ENCODE measurements at regions not wholly inside any gene's neighbourhood (a gene's known extent, or its start where the extent isn't known, plus 50 kb on each side); places are given as distances from the start of the nearest gene placed in this dataset.

- no peak for TF ChIP-seq CTCF (IDR thresholded peaks at IDR 0.05)
- no peak for TF ChIP-seq POLR2A (IDR thresholded peaks at IDR 0.05)
- no peak for TF ChIP-seq POLR2AphosphoS5 (IDR thresholded peaks at IDR 0.05; ENCODE audit: insufficient read depth in 1 of 2, low read depth in 1 of 2)
Measured at GRCh38 chr18:2172881-2173280, 398.4 kb downstream of the METTL4 start.
